ENCODE measurements at regions not wholly inside any gene's neighbourhood (a gene's known extent, or its start where the extent isn't known, plus 50 kb on each side); places are given as distances from the start of the nearest gene placed in this dataset.
"Not testable (repeated sequence)": the region's sequence is repeated elsewhere in the genome, so short reads cannot be mapped to it uniquely, and the experiment has no call there.

DNA sequence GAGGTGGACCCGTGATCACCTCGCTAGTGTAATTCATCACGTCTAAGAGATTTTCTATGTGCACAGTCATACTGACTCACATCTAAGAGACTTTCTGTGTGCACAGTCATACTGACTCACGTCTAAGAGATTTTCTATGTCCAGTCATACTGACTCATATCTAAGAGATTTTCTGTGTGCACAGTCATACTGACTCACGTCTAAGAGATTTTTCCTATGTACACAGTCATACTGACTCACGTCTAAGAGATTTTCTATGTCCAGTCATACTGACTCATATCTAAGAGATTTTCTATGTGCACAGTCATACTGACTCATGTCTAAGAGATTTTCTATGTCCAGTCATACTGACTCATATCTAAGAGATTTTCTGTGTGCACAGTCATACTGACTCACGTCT, 443.8 kb downstream of the BRD1 start:
- TF ChIP-seq, protein P1, sequence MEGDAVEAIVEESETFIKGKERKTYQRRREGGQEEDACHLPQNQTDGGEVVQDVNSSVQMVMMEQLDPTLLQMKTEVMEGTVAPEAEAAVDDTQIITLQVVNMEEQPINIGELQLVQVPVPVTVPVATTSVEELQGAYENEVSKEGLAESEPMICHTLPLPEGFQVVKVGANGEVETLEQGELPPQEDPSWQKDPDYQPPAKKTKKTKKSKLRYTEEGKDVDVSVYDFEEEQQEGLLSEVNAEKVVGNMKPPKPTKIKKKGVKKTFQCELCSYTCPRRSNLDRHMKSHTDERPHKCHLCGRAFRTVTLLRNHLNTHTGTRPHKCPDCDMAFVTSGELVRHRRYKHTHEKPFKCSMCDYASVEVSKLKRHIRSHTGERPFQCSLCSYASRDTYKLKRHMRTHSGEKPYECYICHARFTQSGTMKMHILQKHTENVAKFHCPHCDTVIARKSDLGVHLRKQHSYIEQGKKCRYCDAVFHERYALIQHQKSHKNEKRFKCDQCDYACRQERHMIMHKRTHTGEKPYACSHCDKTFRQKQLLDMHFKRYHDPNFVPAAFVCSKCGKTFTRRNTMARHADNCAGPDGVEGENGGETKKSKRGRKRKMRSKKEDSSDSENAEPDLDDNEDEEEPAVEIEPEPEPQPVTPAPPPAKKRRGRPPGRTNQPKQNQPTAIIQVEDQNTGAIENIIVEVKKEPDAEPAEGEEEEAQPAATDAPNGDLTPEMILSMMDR (IDR thresholded peaks at IDR 0.05): not testable (repeated sequence)
- TF ChIP-seq POLR2A (IDR thresholded peaks at IDR 0.05): not testable (repeated sequence)

Data from adrenal gland (tissue), 5 donors.